ENCODE measurements at regions not wholly inside any gene's neighbourhood (a gene's known extent, or its start where the extent isn't known, plus 50 kb on each side); places are given as distances from the start of the nearest gene placed in this dataset.

- TF ChIP-seq CTCF (IDR thresholded peaks at IDR 0.05), result no peak
- no peak for TF ChIP-seq ZBTB21 (CRISPR knock-in tag; IDR thresholded peaks at IDR 0.05; ENCODE audit: borderline replicate concordance)
- no peak for TF ChIP-seq CBFB (CRISPR knock-in tag; IDR thresholded peaks at IDR 0.05; ENCODE audit: low read depth)
- TF ChIP-seq MAX (CRISPR knock-in tag; IDR thresholded peaks at IDR 0.05), result no peak
- no peak for TF ChIP-seq ZNF396 (CRISPR knock-in tag; IDR thresholded peaks at IDR 0.05; ENCODE audit: borderline replicate concordance)
- TF ChIP-seq, protein P1, sequence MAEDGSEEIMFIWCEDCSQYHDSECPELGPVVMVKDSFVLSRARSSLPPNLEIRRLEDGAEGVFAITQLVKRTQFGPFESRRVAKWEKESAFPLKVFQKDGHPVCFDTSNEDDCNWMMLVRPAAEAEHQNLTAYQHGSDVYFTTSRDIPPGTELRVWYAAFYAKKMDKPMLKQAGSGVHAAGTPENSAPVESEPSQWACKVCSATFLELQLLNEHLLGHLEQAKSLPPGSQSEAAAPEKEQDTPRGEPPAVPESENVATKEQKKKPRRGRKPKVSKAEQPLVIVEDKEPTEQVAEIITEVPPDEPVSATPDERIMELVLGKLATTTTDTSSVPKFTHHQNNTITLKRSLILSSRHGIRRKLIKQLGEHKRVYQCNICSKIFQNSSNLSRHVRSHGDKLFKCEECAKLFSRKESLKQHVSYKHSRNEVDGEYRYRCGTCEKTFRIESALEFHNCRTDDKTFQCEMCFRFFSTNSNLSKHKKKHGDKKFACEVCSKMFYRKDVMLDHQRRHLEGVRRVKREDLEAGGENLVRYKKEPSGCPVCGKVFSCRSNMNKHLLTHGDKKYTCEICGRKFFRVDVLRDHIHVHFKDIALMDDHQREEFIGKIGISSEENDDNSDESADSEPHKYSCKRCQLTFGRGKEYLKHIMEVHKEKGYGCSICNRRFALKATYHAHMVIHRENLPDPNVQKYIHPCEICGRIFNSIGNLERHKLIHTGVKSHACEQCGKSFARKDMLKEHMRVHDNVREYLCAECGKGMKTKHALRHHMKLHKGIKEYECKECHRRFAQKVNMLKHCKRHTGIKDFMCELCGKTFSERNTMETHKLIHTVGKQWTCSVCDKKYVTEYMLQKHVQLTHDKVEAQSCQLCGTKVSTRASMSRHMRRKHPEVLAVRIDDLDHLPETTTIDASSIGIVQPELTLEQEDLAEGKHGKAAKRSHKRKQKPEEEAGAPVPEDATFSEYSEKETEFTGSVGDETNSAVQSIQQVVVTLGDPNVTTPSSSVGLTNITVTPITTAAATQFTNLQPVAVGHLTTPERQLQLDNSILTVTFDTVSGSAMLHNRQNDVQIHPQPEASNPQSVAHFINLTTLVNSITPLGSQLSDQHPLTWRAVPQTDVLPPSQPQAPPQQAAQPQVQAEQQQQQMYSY (CRISPR knock-in tag; IDR thresholded peaks at IDR 0.05), result no peak
- TF ChIP-seq, protein P2, sequence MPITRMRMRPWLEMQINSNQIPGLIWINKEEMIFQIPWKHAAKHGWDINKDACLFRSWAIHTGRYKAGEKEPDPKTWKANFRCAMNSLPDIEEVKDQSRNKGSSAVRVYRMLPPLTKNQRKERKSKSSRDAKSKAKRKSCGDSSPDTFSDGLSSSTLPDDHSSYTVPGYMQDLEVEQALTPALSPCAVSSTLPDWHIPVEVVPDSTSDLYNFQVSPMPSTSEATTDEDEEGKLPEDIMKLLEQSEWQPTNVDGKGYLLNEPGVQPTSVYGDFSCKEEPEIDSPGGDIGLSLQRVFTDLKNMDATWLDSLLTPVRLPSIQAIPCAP (CRISPR knock-in tag; IDR thresholded peaks at IDR 0.05), result no peak
- TF ChIP-seq USF1 (CRISPR knock-in tag; IDR thresholded peaks at IDR 0.05), result no peak
- no peak for TF ChIP-seq ZNF232 (CRISPR knock-in tag; IDR thresholded peaks at IDR 0.05)
- TF ChIP-seq, protein P3, sequence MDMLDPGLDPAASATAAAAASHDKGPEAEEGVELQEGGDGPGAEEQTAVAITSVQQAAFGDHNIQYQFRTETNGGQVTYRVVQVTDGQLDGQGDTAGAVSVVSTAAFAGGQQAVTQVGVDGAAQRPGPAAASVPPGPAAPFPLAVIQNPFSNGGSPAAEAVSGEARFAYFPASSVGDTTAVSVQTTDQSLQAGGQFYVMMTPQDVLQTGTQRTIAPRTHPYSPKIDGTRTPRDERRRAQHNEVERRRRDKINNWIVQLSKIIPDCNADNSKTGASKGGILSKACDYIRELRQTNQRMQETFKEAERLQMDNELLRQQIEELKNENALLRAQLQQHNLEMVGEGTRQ (CRISPR knock-in tag; IDR thresholded peaks at IDR 0.05), result no peak
- no peak for TF ChIP-seq RELA (CRISPR knock-in tag; IDR thresholded peaks at IDR 0.05; ENCODE audit: borderline replicate concordance)
- TF ChIP-seq ZNF219 (CRISPR knock-in tag; IDR thresholded peaks at IDR 0.05; ENCODE audit: borderline replicate concordance), result no peak
Observed at GRCh38 chr7:3106361-3106826, 62.7 kb upstream of the CARD11 start.

Measured in WTC11 (cell line).